DOHH2 (cell line): ENCODE measurements at regions not wholly inside any gene's neighbourhood (a gene's known extent, or its start where the extent isn't known, plus 50 kb on each side); places are given as distances from the start of the nearest gene placed in this dataset.

ENCODE experiments used
- H3F3A ChIP-seq: fragments of 200-600 bp; sonication (generic), shearing (Covaris generic); 2 replicates; pipeline ENCODE4 v1.6.0; 2016; ENCODE audit warnings: antibody characterized with exemption, mild to moderate bottlenecking; ENCODE audit not compliant: control insufficient read depth, insufficient read depth
- H3K27ac ChIP-seq: fragments of 200-600 bp; sonication (generic); 2 replicates; pipeline ENCODE4 v1.5.1; 2014; ENCODE audit warnings: low read depth, mild to moderate bottlenecking, low read length, moderate library complexity
- H3K27me3 ChIP-seq: fragments of 200-600 bp; sonication (generic); 2 replicates; pipeline ENCODE4 v1.6.1; 2014; ENCODE audit warnings: mild to moderate bottlenecking, low read length, mixed read lengths; ENCODE audit not compliant: control insufficient read depth
- H3K36me3 ChIP-seq: fragments of 200-600 bp; sonication (generic); 2 replicates; pipeline ENCODE4 v1.6.1; 2014; ENCODE audit warnings: mild to moderate bottlenecking, low read length, moderate library complexity, mixed read lengths; ENCODE audit not compliant: control insufficient read depth
- H3K4me1 ChIP-seq: fragments of 200-600 bp; sonication (generic); 2 replicates; pipeline ENCODE4 v1.6.1; 2014; ENCODE audit warnings: mild to moderate bottlenecking, low read length, mixed read lengths; ENCODE audit not compliant: control insufficient read depth
- H3K4me2 ChIP-seq: fragments of 200-600 bp; sonication (generic); 2 replicates; pipeline ENCODE4 v1.6.0; 2014; ENCODE audit warnings: mild to moderate bottlenecking, low read length, moderate library complexity
- H3K4me3 ChIP-seq: fragments of 200-600 bp; sonication (generic); 2 replicates; pipeline ENCODE4 v1.5.1; 2014; ENCODE audit warnings: mild to moderate bottlenecking, low read length, mixed read lengths
- H3K79me2 ChIP-seq: fragments of 200-600 bp; sonication (generic); 2 replicates; pipeline ENCODE4 v1.6.1; 2014; ENCODE audit warnings: mild to moderate bottlenecking, low read length, mixed read lengths; ENCODE audit not compliant: control insufficient read depth
- H3K9me2 ChIP-seq: fragments of 200-600 bp; sonication (generic); replicated peaks from 2 replicates; pipeline ENCODE4 v1.6.1; 2014; ENCODE audit warnings: mild to moderate bottlenecking, low read length, mixed read lengths; ENCODE audit not compliant: control insufficient read depth
- H3K9me3 ChIP-seq: fragments of 200-600 bp; sonication (generic); 2 replicates; pipeline ENCODE4 v1.6.1; 2014; ENCODE audit warnings: antibody characterized with exemption, low read length, mixed read lengths; ENCODE audit not compliant: control insufficient read depth, insufficient read depth
- H4K20me1 ChIP-seq: fragments of 200-600 bp; sonication (generic); 2 replicates; pipeline ENCODE4 v1.6.0; 2014; ENCODE audit warnings: low read depth, mild to moderate bottlenecking, antibody characterized with exemption, low read length, moderate library complexity; ENCODE audit not compliant: control insufficient read depth, insufficient read depth
- EZH2phosphoT487 ChIP-seq: fragments of 200-600 bp; sonication (generic); IDR thresholded peaks from 2 replicates; pipeline ENCODE4 v1.6.1; 2017; ENCODE audit warnings: borderline replicate concordance, mild to moderate bottlenecking, antibody characterized with exemption, low read length, moderate library complexity, mixed read lengths
- TF ChIP-seq, protein P1 (sequence below): fragments of 200-600 bp; sonication (generic); IDR thresholded peaks from one replicate; pipeline ENCODE4 v1.5.1; 2014; ENCODE audit warnings: antibody characterized with exemption, mild to moderate bottlenecking, low read depth, low read length; ENCODE audit not compliant: poor library complexity, severe bottlenecking

DNA sequence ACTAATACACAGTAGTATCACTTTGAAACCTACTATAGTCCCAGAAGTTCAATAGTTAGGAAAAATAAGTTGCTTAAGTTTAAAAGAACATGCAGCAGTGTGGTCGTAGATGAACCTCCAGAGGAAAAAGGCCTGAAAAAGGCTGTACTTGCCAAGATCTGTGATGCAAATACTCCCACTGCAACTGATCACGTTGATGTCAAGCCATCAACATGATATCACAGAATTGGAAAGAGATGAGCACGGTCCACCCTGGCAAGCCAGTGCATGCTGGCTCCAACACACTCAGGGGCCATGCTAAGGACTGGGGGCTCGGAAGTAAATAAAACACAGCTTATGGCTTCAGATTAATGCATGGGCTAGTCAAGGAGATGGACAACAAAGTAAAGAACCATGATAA, 71.8 kb upstream of the LRCH1 start:
- Histone ChIP-seq H3K27ac (no peak overlapping the region), H3K79me2 (no peaks in the 10 kb centered on the region), H3K4me2 (no peak overlapping the region), H3K9me3 (peaks cover 5% of the 10 kb centered on the region; the same call in 1 of the 2 replicates), H4K20me1 (no peaks in the 10 kb centered on the region), H3F3A (no peaks in the 10 kb centered on the region), H3K36me3 (no peaks in the 10 kb centered on the region), H3K9me2 (no peaks in the 10 kb centered on the region), H3K27me3 (no peaks in the 10 kb centered on the region), H3K4me1 (no peaks in the 10 kb centered on the region), H3K4me3 (no peak overlapping the region)
- TF ChIP-seq, protein P1, sequence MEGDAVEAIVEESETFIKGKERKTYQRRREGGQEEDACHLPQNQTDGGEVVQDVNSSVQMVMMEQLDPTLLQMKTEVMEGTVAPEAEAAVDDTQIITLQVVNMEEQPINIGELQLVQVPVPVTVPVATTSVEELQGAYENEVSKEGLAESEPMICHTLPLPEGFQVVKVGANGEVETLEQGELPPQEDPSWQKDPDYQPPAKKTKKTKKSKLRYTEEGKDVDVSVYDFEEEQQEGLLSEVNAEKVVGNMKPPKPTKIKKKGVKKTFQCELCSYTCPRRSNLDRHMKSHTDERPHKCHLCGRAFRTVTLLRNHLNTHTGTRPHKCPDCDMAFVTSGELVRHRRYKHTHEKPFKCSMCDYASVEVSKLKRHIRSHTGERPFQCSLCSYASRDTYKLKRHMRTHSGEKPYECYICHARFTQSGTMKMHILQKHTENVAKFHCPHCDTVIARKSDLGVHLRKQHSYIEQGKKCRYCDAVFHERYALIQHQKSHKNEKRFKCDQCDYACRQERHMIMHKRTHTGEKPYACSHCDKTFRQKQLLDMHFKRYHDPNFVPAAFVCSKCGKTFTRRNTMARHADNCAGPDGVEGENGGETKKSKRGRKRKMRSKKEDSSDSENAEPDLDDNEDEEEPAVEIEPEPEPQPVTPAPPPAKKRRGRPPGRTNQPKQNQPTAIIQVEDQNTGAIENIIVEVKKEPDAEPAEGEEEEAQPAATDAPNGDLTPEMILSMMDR, result no peak
- TF ChIP-seq EZH2phosphoT487, result no peak

DNA sequence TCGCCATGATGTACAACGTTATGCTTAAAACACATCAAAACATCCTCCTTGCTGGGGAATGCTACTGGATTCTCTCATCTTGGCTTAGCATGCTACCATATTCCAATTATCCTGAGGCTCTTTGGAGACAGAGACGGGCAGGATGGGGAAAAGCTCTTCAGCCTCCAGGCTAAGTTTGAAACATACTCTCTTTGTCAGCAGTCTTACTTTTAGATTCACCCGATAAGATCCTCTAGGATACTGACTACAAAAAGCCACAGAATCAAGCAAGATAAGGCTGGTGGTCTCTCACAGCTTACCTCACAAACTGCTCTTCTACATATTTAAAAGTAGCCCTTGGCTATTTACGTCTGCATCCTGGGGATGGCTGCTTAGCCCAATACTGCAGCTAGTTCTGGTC, 72.8 kb upstream of the LRCH1 start:
- no peaks in the 10 kb centered on the region for H3K9me2 ChIP-seq
- H4K20me1 ChIP-seq, result no peaks in the 10 kb centered on the region
- H3K4me2 ChIP-seq, result no peak overlapping the region
- TF ChIP-seq, protein P1, result no peak
- TF ChIP-seq EZH2phosphoT487, result no peak
- H3K27me3 ChIP-seq, result no peaks in the 10 kb centered on the region
- no peaks in the 10 kb centered on the region for H3K4me1 ChIP-seq
- H3K4me3 ChIP-seq, result no peak overlapping the region
- peaks cover 4% of the 10 kb centered on the region; the same call in 1 of the 2 replicates for H3K9me3 ChIP-seq
- H3F3A ChIP-seq, result no peaks in the 10 kb centered on the region
- H3K27ac ChIP-seq, result no peak overlapping the region
- no peaks in the 10 kb centered on the region for H3K36me3 ChIP-seq
- no peaks in the 10 kb centered on the region for H3K79me2 ChIP-seq

DNA sequence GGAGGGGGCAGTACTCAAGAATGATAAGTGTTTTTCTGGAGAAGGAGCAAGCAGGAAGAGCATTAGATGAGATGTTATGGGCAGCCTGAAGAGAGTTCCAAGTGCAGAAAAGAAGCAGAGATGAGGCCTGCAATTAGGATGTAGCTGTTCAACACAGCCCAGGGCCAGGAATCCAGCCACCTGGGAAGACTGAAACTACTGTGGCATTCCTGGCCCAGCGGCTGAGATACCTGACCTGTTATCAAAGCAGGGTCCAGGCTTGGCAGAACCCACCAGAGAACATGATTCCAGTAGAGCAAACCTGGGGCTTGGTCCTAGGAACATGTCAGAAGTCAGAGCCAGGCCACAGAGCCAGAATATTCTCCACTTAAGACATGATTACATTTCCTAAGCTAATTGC, 73.3 kb upstream of the LRCH1 start:
- Histone ChIP-seq H3K4me3 (no peak overlapping the region), H3K27ac (no peak overlapping the region), H3K4me1 (no peaks in the 10 kb centered on the region), H3F3A (no peaks in the 10 kb centered on the region), H3K4me2 (no peak overlapping the region), H4K20me1 (no peaks in the 10 kb centered on the region), H3K9me3 (no peaks in the 10 kb centered on the region), H3K9me2 (no peaks in the 10 kb centered on the region), H3K27me3 (no peaks in the 10 kb centered on the region), H3K79me2 (no peaks in the 10 kb centered on the region), H3K36me3 (no peaks in the 10 kb centered on the region)
- TF ChIP-seq EZH2phosphoT487, result no peak
- TF ChIP-seq, protein P1, result no peak

DNA sequence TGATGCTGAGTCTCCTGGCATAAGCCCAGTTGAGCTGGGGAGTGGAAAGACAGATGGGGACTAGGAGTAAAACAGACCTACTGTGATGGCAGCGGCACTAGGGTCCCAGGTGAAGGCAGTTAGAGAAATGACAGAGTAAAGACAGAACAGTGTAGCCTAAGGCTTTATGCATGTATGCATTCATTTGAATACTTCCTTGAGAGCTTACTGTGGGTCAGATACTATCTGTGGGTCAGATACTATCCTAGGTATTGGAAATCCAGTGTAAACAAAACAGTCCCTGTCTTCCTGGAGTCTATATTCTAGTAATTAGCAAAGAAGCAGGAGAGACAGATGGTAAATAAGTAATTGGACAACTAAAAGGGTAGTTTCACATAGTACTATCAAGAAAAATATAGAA, 73.7 kb upstream of the LRCH1 start:
- Histone ChIP-seq H3K4me2 (no peak overlapping the region), H3K27ac (no peak overlapping the region), H3K4me1 (no peaks in the 10 kb centered on the region), H3K36me3 (no peaks in the 10 kb centered on the region), H3K27me3 (no peaks in the 10 kb centered on the region), H3K4me3 (no peak overlapping the region), H4K20me1 (no peaks in the 10 kb centered on the region), H3K9me3 (no peaks in the 10 kb centered on the region), H3K9me2 (no peaks in the 10 kb centered on the region), H3K79me2 (no peaks in the 10 kb centered on the region), H3F3A (no peaks in the 10 kb centered on the region)
- TF ChIP-seq, protein P1, result no peak
- no peak for TF ChIP-seq EZH2phosphoT487
